Fibroblast of skin of left biceps (primary cell): ENCODE measurements at regions not wholly inside any gene's neighbourhood (a gene's known extent, or its start where the extent isn't known, plus 50 kb on each side); places are given as distances from the start of the nearest gene placed in this dataset.
A peak's percentile ranks its signal among the peaks of the same experiment; 100 is the strongest.

Experiments used
- DNase-seq, 2 experiments: peaks; one replicate each; pipeline ENCODE4 v3.0.0-alpha.2; 2013; ENCODE audit warnings: low read depth in 2 of 2

GRCh38 chr10:78557433-78557925 is 511.3 kb upstream of the ZMIZ1 start:
- DNase-seq: no peak

GRCh38 chr10:78559661-78560340 is 509.0 kb upstream of the ZMIZ1 start:
- DNase-seq: no peak

GRCh38 chr10:78560341-78560688 is 508.5 kb upstream of the ZMIZ1 start:
- no peak for DNase-seq

- DNase-seq: peak in 1 of 2 experiments; percentile 50
These were observed 505.5 kb upstream of the ZMIZ1 start for GRCh38 chr10:78563314-78563713.

GRCh38 chr10:78565841-78566240 is 502.9 kb upstream of the ZMIZ1 start:
- no peak for DNase-seq

- DNase-seq: peak; percentile 57 to 62
These were observed 502.3 kb upstream of the ZMIZ1 start for GRCh38 chr10:78566284-78567111.

GRCh38 chr10:78567680-78568455 is 500.9 kb upstream of the ZMIZ1 start:
- no peak for DNase-seq

GRCh38 chr10:78568620-78569019 is 500.1 kb upstream of the ZMIZ1 start:
- no peak for DNase-seq

- no peak for DNase-seq
These were observed 498.0 kb upstream of the ZMIZ1 start for GRCh38 chr10:78570633-78571235.

GRCh38 chr10:78571286-78571685 is 497.5 kb upstream of the ZMIZ1 start:
- no peak for DNase-seq

GRCh38 chr10:78571891-78572290 is 496.9 kb upstream of the ZMIZ1 start:
- no peak for DNase-seq

- peak in 1 of 2 experiments; percentile 30 for DNase-seq
These were observed 496.2 kb upstream of the ZMIZ1 start for GRCh38 chr10:78572565-78572964.

GRCh38 chr10:78574547-78574946 is 494.2 kb upstream of the ZMIZ1 start:
- no peak for DNase-seq

- DNase-seq: no peak
These were observed 493.4 kb upstream of the ZMIZ1 start for GRCh38 chr10:78575400-78575799.

GRCh38 chr10:78576276-78576675 is 492.5 kb upstream of the ZMIZ1 start:
- no peak for DNase-seq

GRCh38 chr10:78577712-78578111 is 491.1 kb upstream of the ZMIZ1 start:
- no peak for DNase-seq

GRCh38 chr10:78578929-78579328 is 489.8 kb upstream of the ZMIZ1 start:
- DNase-seq: no peak

GRCh38 chr10:78579576-78579975 is 489.2 kb upstream of the ZMIZ1 start:
- DNase-seq: no peak

GRCh38 chr10:78579995-78580394 is 488.8 kb upstream of the ZMIZ1 start:
- no peak for DNase-seq

GRCh38 chr10:78581133-78581694 is 487.6 kb upstream of the ZMIZ1 start:
- no peak for DNase-seq

- DNase-seq: no peak
These were observed 486.2 kb upstream of the ZMIZ1 start for GRCh38 chr10:78582540-78582939.

GRCh38 chr10:78584266-78584665 is 484.5 kb upstream of the ZMIZ1 start:
- no peak for DNase-seq
